ENCODE measurements at regions not wholly inside any gene's neighbourhood (a gene's known extent, or its start where the extent isn't known, plus 50 kb on each side); places are given as distances from the start of the nearest gene placed in this dataset.

DNA sequence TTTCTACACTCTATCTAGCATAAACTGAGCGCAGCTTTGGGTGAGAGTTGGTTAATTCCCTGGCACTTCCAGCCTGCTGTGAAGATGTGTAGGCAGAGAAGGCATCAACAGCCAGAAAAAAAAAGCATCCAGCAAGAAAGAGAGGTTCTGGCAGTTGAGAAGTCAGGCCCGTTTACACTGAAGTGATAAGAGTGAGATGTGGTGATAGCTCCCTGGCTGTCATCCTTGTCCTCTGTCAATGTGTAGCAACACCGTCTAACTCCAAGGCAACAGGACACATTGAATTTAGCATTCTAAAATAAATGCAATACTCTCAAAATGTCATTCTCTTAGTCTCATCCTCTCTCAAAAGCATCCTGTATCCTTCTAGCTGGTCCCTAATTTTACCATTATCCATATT is 193.6 kb upstream of the BTBD3 start:
- no peak for DNase-seq
- Histone ChIP-seq H3K4me3 (ENCODE audit: low read depth, low read length) (no peak overlapping the region), H3K36me3 (replicated peaks) (no peaks in the 10 kb centered on the region), H3K27me3 (replicated peaks) (no peaks in the 10 kb centered on the region), H3K27ac (no peak overlapping the region)
- TF ChIP-seq, protein P1, sequence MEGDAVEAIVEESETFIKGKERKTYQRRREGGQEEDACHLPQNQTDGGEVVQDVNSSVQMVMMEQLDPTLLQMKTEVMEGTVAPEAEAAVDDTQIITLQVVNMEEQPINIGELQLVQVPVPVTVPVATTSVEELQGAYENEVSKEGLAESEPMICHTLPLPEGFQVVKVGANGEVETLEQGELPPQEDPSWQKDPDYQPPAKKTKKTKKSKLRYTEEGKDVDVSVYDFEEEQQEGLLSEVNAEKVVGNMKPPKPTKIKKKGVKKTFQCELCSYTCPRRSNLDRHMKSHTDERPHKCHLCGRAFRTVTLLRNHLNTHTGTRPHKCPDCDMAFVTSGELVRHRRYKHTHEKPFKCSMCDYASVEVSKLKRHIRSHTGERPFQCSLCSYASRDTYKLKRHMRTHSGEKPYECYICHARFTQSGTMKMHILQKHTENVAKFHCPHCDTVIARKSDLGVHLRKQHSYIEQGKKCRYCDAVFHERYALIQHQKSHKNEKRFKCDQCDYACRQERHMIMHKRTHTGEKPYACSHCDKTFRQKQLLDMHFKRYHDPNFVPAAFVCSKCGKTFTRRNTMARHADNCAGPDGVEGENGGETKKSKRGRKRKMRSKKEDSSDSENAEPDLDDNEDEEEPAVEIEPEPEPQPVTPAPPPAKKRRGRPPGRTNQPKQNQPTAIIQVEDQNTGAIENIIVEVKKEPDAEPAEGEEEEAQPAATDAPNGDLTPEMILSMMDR (IDR thresholded peaks at IDR 0.05; ENCODE audit: low read depth, low read length, missing control alignments), result no peak
- in situ Hi-C loops (cut with HindIII; ENCODE audit: low pct_ligation_motif_present, low sequenced_read_pairs), result no loop called here

DNA sequence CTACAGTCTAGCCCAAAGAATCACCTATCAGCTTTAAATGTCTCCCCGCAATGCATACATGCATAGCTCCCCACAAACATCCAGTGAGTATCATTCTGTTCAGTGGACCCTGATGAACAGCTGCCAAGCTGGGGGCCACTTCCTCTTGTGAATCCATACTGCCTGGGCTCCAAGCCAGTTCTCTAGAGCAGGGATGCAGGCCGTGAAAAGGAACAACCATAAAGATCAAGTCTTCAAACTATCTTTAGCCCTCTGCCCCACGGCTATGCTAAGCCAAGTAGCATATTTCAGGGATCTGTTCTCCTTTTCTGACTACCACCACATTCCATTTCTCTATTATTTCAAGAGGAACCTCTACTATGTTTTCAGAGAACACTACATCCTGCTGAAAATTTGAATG is 191.7 kb upstream of the BTBD3 start:
- TF ChIP-seq, protein P1 (IDR thresholded peaks at IDR 0.05; ENCODE audit: low read depth, low read length, missing control alignments), result no peak
- Histone ChIP-seq H3K36me3 (replicated peaks) (no peaks in the 10 kb centered on the region), H3K27me3 (replicated peaks) (no peaks in the 10 kb centered on the region), H3K27ac (no peak overlapping the region), H3K4me3 (ENCODE audit: low read depth, low read length) (no peak overlapping the region)
- peak; percentile 5 for DNase-seq
- in situ Hi-C loops (cut with HindIII; ENCODE audit: low pct_ligation_motif_present, low sequenced_read_pairs), result no loop called here

DNA sequence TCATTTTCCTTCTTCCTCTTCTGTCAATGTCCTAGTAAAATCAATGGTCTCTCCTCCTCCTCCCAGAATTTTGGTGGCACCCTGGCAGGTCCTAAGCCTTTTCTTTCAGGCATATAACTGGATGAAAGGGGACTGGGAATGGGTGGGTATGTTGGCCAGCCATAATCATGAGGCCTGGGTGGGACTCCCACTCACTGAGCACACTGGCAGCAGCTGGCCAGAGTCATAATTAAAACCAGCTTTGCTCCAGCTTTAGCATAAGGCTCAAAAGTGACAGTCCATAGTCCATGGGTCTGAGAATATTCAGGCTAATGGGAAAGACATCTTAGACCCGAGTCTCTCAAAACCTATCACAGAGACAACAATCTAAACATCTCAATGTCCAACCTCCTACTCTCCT is 190.0 kb upstream of the BTBD3 start:
- DNase-seq, result no peak
- in situ Hi-C loops (cut with HindIII; ENCODE audit: low pct_ligation_motif_present, low sequenced_read_pairs), result no loop called here
- Histone ChIP-seq H3K27me3 (replicated peaks) (no peaks in the 10 kb centered on the region), H3K36me3 (replicated peaks) (no peaks in the 10 kb centered on the region), H3K4me3 (ENCODE audit: low read depth, low read length) (no peak overlapping the region), H3K27ac (no peak overlapping the region)
- TF ChIP-seq, protein P1 (IDR thresholded peaks at IDR 0.05; ENCODE audit: low read depth, low read length, missing control alignments), result no peak

DNA sequence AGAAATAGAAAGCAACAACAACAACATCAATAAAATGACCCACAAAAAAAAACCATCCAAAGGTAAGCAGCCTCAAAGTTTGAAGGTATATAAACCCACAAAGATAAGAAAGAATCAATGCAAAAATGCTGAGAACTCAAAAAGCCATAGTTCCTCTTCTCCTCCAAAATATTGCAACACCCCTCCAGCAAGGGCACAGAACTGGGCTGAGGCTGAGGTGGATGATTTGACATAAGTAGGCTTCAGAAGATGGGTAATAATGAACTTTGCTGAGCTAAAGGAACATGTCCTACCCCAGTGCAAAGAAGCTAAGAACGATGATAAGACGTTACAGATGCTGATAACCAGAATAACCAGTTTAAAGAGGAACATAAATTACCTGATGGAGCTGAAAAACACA is 188.8 kb upstream of the BTBD3 start:
- no peaks in the 10 kb centered on the region for H3K27me3 ChIP-seq (replicated peaks)
- TF ChIP-seq, protein P1 (IDR thresholded peaks at IDR 0.05; ENCODE audit: low read depth, low read length, missing control alignments), result no peak
- H3K27ac ChIP-seq, result no peak overlapping the region
- no peak overlapping the region for H3K4me3 ChIP-seq (ENCODE audit: low read depth, low read length)
- in situ Hi-C loops (cut with HindIII; ENCODE audit: low pct_ligation_motif_present, low sequenced_read_pairs), result no loop called here
- DNase-seq, result no peak
- no peaks in the 10 kb centered on the region for H3K36me3 ChIP-seq (replicated peaks)

DNA sequence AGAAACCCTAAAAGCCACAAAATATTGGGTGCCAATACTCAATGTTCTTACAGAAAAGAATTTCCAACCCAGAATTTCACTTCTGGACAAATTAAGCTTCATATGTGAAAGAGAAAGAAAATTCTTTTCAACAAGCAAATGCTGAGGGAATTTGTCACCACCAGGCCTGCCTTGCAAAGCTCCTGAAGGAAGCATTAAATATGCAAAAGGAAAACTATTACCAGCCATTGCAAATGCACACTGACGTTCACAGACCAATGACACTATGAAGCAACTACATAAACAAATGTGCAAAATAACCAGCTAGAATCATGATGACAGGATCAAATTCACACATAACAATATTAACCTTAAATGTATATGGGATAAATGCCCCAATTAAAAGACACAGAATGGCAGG is 187.9 kb upstream of the BTBD3 start:
- no peak for DNase-seq
- Histone ChIP-seq H3K36me3 (replicated peaks) (no peaks in the 10 kb centered on the region), H3K4me3 (ENCODE audit: low read depth, low read length) (no peak overlapping the region), H3K27ac (no peak overlapping the region), H3K27me3 (replicated peaks) (no peaks in the 10 kb centered on the region)
- TF ChIP-seq, protein P1 (IDR thresholded peaks at IDR 0.05; ENCODE audit: low read depth, low read length, missing control alignments), result no peak
- in situ Hi-C loops (cut with HindIII; ENCODE audit: low pct_ligation_motif_present, low sequenced_read_pairs), result no loop called here

DNA sequence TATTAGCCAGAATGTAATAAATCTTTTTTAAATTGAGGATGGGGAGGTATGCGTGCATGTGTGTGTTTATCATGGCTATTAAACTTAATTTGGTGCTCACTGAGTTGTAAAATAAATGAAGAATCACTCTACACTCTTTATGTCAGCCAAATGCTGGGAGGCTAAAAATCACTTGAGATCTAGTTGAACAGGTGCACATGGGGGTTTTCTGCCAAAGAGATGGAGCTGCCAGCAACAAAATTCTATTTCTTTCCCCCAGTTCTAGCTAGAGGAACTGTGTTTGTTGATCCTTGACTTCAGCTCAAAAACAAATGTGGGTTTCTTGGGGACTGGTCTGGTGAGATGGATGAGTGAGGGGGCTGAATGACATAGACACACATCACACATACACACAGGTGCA is 183.3 kb upstream of the BTBD3 start:
- TF ChIP-seq, protein P1 (IDR thresholded peaks at IDR 0.05; ENCODE audit: low read depth, low read length, missing control alignments), result no peak
- Histone ChIP-seq H3K27ac (no peak overlapping the region), H3K36me3 (replicated peaks) (no peaks in the 10 kb centered on the region), H3K4me3 (ENCODE audit: low read depth, low read length) (no peak overlapping the region), H3K27me3 (replicated peaks) (no peaks in the 10 kb centered on the region)
- no peak for DNase-seq
- in situ Hi-C loops (cut with HindIII; ENCODE audit: low pct_ligation_motif_present, low sequenced_read_pairs), result no loop called here
